GM12801 (cell line): ENCODE measurements at regions not wholly inside any gene's neighbourhood (a gene's known extent, or its start where the extent isn't known, plus 50 kb on each side); places are given as distances from the start of the nearest gene placed in this dataset.
A peak's percentile ranks its signal among the peaks of the same experiment; 100 is the strongest.

Experiments used
- CTCF ChIP-seq: IDR thresholded peaks from one replicate; pipeline ENCODE4 v1.5.1; 2011; ENCODE audit warnings: control low read depth; ENCODE audit not compliant: insufficient read length; ENCODE audit errors: extremely low read depth

DNA sequence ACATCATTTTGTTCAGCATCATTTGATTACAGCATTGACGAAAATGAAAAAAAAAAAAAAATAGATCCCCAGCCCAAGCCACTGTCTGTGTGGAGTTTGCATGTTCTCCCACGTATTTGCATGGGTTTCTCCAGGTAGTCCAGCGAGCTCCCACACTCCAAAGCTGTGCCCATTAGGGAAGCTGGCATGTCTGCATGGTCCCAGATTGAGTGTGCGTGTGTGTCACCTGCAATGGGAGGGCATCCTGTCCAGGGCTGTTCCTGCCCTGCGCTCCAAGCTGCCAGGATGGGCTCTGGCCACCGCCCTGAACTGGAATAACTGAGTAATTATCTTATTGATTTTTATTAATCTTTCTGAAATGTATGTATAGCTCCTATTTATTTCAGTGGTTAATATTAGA lies 88.6 kb downstream of the KLF12 start:
- no peak for TF ChIP-seq CTCF

DNA sequence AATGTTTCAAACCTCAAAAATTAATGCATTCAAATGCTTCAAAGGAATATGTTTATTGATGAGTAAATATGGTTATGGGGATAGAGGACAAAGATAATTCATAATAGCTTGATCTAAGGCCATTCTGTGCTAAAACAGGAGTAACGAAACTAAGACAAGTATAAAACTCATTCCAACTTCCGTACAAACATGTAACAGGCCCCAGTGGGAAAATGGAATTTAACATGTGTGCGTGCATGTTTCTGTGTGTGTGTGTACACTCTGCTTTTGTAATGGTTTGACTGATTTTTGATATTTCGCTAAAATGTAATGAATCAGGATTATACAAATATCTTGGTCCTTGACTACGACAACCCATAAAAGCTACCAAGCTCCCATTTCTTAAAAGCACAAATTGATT lies 91.0 kb downstream of the KLF12 start:
- no peak for TF ChIP-seq CTCF

- peak; percentile 25 for TF ChIP-seq CTCF
Observed at GRCh38 chr13:74040200-74040599, 94.0 kb downstream of the KLF12 start.

DNA sequence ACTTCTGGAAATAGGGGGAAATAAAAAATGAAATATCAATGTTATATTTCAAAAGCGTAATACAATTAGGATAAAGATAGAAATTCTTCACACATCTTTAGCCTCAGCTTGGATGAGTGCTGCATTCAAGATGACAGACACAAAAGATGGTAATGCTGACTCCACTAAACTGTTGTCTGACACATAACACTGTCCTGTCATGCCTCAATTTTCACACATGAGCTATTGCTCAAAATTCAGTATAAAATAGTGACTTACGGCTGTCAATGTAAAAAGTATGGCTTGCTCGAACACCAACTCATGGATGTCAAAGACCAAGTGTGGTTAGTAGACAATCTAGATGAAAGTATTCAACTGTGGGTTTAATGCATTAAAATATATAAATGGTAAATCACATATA lies 94.5 kb downstream of the KLF12 start:
- TF ChIP-seq CTCF: no peak

DNA sequence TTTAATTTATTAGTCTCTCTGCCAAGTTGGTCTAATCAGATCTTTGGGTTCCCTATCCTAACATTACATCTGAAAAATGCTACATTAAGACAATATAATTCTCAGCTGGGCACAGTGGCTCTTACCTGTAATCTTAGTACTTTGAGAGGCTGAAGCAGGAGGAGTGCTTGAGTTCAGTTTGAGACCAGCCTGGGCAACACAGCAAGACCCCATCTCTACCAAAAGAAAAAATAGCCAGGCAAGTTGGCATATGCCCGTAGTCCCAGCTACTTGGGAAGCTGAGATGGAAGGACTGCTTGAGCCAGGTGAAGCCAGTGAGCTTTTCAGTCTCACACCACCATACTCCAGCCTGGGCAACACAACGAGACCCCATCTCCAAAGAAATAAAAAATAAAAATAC lies 95.0 kb downstream of the KLF12 start:
- TF ChIP-seq CTCF: no peak

DNA sequence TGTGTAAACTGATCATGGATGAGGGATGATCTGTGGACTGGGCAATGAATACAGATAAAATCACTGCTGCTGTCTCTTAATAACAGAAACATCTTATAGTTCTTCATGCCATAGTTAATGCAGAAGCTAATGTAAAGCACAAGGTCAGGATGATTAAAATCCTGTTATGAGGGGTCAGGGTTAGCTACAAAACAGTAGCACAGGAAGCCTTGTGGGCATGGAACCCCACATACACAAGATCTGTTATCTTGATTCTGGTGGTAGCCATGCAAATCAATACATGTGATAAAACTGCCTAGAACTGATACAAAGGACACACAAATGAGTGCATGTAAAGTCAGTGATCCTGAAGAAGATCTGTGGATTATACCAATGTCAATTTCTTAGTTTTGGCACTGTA lies 96.4 kb downstream of the KLF12 start:
- no peak for TF ChIP-seq CTCF

DNA sequence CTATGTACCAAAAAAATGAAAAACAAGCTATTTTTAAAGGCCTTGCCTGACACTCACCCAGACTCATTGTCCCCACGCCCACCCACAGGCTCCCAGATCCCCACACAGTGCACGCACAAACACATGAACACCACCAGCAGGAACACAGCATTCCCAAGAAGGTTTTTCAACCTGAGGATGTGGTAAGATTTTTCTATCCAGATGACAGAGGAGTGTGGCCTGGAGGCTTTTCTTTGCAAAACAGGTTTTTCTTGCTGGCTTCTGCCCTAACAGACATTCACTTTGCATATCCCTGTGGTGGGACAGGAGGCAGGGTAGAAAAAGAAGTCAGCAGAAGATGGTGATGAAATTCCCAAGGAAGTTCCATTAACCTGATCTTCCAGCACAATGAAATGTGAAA lies 97.8 kb downstream of the KLF12 start:
- TF ChIP-seq CTCF: no peak

- no peak for TF ChIP-seq CTCF
Observed at GRCh38 chr13:74035896-74036295, 98.3 kb downstream of the KLF12 start.
